ENCODE measurements at regions not wholly inside any gene's neighbourhood (a gene's known extent, or its start where the extent isn't known, plus 50 kb on each side); places are given as distances from the start of the nearest gene placed in this dataset.

DNA sequence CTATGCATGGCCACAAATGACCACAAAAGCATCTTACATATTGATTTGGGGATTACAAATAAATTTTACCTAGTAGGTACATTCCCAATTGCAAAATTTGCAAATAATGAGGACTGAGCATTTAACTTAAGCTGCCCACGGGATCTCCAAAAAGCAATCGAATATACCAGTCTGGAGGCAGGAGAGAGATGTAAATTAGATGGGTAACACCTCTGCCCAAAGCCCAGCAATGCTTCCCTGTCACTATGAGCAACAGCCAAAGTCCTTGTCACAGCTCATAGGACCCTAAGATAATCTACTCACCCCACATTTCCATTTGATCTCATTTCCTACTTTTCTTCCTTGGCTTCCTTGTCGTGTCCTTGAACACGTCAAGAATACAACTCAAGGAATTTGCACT lies 172.2 kb downstream of the SUCLG1 start:
- Histone ChIP-seq H3K27ac (ENCODE audit: low read length) (no peak overlapping the region), H3K4me1 (ENCODE audit: control insufficient read depth in 1 of 2, insufficient read depth in 2 of 2, low read length in 2 of 2) (no peaks in the 10 kb centered on the region), H3K4me3 (ENCODE audit: low read depth in 1 of 2, low read length in 2 of 2) (no peak overlapping the region), H3K9me3 (ENCODE audit: control insufficient read depth in 1 of 2, low read length in 2 of 2) (no peaks in the 10 kb centered on the region), H3K27me3 (ENCODE audit: low read depth, low read length) (no peaks in the 10 kb centered on the region), H3K36me3 (ENCODE audit: control insufficient read depth in 1 of 2, insufficient read depth in 2 of 2, low read length in 2 of 2) (no peaks in the 10 kb centered on the region)

DNA sequence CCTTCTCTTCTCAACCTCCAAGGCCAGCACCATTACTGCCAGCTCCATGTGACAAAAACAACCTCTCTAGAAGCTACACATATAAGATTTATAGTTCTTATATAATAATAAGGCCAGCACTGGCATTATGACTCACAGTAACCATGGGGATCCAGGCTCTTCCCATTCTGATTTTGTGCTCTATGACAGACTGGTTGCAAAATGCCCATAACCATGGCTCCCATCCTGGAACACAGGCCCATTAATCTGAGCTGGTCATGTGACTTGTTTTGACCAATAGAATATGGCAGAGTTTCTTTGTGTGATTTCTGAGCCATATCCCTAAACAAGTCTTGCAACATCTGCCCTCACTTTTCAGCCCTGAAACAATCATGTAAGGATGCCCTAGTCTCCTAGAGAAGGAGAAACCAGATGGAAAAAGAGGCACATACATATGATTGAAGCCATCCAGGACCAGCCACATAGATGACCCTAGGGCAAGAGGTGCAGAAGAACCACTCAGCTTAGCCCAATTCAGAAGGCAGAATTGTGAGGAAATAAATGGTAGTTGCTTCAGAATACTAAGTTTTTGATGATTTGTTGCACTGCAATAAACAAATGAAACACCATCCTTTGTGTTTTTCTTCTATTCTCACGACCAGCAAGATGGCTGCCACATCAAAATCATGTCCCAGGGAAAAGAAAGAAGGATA lies 173.9 kb downstream of the SUCLG1 start:
- Histone ChIP-seq H3K27me3 (ENCODE audit: low read depth, low read length) (no peaks in the 10 kb centered on the region), H3K9me3 (ENCODE audit: control insufficient read depth in 1 of 2, low read length in 2 of 2) (no peaks in the 10 kb centered on the region), H3K27ac (ENCODE audit: low read length) (no peak overlapping the region), H3K4me3 (ENCODE audit: low read depth in 1 of 2, low read length in 2 of 2) (no peak overlapping the region), H3K4me1 (ENCODE audit: control insufficient read depth in 1 of 2, insufficient read depth in 2 of 2, low read length in 2 of 2) (no peaks in the 10 kb centered on the region), H3K36me3 (ENCODE audit: control insufficient read depth in 1 of 2, insufficient read depth in 2 of 2, low read length in 2 of 2) (no peaks in the 10 kb centered on the region)

DNA sequence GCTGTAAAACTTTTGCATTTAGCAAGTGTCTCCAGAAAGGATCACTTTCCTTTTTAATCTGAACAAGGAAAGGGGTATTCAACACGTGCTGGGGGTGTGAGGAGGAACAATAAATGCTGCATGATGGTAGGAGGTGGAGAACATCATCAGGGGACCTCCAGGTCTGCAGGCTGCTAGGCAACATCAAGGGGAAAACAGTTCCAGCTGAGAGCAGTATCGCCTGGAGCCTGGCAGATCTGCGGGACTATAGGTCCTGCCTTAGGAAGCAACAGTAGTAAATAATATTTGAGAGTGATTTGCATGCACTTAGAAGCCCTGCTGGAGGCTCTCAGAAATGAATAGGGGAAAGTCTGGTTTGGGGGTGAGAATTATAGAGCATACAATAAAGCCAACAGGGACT lies 175.6 kb downstream of the SUCLG1 start:
- no peaks in the 10 kb centered on the region for H3K27me3 ChIP-seq (ENCODE audit: low read depth, low read length)
- H3K4me3 ChIP-seq (ENCODE audit: low read depth in 1 of 2, low read length in 2 of 2), result no peak overlapping the region
- no peak overlapping the region for H3K27ac ChIP-seq (ENCODE audit: low read length)
- H3K36me3 ChIP-seq (ENCODE audit: control insufficient read depth in 1 of 2, insufficient read depth in 2 of 2, low read length in 2 of 2), result no peaks in the 10 kb centered on the region
- no peaks in the 10 kb centered on the region for H3K9me3 ChIP-seq (ENCODE audit: control insufficient read depth in 1 of 2, low read length in 2 of 2)
- H3K4me1 ChIP-seq (ENCODE audit: control insufficient read depth in 1 of 2, insufficient read depth in 2 of 2, low read length in 2 of 2), result no peaks in the 10 kb centered on the region

DNA sequence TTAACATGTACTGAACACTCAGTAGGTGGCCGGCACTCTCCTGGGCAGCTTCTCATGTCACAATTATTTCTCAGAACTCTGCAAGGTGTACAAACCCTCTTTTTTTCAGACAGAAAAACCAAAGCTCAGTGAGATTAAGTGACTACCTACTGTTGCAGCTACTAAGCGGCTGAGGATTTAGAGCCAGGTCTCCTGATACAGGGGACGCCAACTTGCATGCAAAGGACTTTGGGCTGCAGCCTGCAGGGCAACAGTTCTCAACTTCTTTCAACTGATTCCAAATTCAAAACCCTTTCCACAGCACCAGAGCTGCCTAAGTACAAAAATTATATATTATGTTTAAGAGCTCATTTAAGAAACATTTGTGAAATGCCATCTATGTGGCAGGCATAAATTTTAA lies 177.6 kb downstream of the SUCLG1 start:
- H3K36me3 ChIP-seq (ENCODE audit: control insufficient read depth in 1 of 2, insufficient read depth in 2 of 2, low read length in 2 of 2), result no peaks in the 10 kb centered on the region
- H3K4me3 ChIP-seq (ENCODE audit: low read depth in 1 of 2, low read length in 2 of 2), result no peak overlapping the region
- H3K27me3 ChIP-seq (ENCODE audit: low read depth, low read length), result no peaks in the 10 kb centered on the region
- no peak overlapping the region for H3K27ac ChIP-seq (ENCODE audit: low read length)
- H3K4me1 ChIP-seq (ENCODE audit: control insufficient read depth in 1 of 2, insufficient read depth in 2 of 2, low read length in 2 of 2), result no peaks in the 10 kb centered on the region
- H3K9me3 ChIP-seq (ENCODE audit: control insufficient read depth in 1 of 2, low read length in 2 of 2), result no peaks in the 10 kb centered on the region

DNA sequence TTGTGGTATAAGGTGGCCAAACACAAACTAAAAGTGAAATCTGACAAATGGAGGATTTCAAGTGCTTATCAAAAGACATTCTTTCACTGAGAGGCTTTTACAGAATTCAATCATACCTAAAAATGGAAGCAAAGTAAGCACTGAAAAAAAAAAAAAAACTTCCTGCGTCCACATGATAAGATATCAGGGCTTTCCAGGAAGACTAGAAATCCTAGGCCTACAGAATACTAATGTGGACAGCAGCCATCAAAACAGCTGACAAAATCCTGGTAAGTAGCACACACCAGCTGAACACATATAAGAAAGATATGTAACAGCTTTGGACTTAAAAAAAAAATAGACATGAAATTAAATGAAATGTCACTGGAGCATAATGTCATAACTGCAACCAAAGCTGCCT lies 178.2 kb downstream of the SUCLG1 start:
- no peaks in the 10 kb centered on the region for H3K27me3 ChIP-seq (ENCODE audit: low read depth, low read length)
- H3K9me3 ChIP-seq (ENCODE audit: control insufficient read depth in 1 of 2, low read length in 2 of 2), result no peaks in the 10 kb centered on the region
- H3K27ac ChIP-seq (ENCODE audit: low read length), result no peak overlapping the region
- H3K4me3 ChIP-seq (ENCODE audit: low read depth in 1 of 2, low read length in 2 of 2), result no peak overlapping the region
- no peaks in the 10 kb centered on the region for H3K4me1 ChIP-seq (ENCODE audit: control insufficient read depth in 1 of 2, insufficient read depth in 2 of 2, low read length in 2 of 2)
- no peaks in the 10 kb centered on the region for H3K36me3 ChIP-seq (ENCODE audit: control insufficient read depth in 1 of 2, insufficient read depth in 2 of 2, low read length in 2 of 2)

- H3K9me3 ChIP-seq (ENCODE audit: control insufficient read depth in 1 of 2, low read length in 2 of 2), result no peaks in the 10 kb centered on the region
- no peak overlapping the region for H3K27ac ChIP-seq (ENCODE audit: low read length)
- no peaks in the 10 kb centered on the region for H3K4me1 ChIP-seq (ENCODE audit: control insufficient read depth in 1 of 2, insufficient read depth in 2 of 2, low read length in 2 of 2)
- H3K4me3 ChIP-seq (ENCODE audit: low read depth in 1 of 2, low read length in 2 of 2), result no peak overlapping the region
- H3K36me3 ChIP-seq (ENCODE audit: control insufficient read depth in 1 of 2, insufficient read depth in 2 of 2, low read length in 2 of 2), result no peaks in the 10 kb centered on the region
- no peaks in the 10 kb centered on the region for H3K27me3 ChIP-seq (ENCODE audit: low read depth, low read length)
Observed at GRCh38 chr2:84278386-84278785, 180.7 kb downstream of the SUCLG1 start.

DNA sequence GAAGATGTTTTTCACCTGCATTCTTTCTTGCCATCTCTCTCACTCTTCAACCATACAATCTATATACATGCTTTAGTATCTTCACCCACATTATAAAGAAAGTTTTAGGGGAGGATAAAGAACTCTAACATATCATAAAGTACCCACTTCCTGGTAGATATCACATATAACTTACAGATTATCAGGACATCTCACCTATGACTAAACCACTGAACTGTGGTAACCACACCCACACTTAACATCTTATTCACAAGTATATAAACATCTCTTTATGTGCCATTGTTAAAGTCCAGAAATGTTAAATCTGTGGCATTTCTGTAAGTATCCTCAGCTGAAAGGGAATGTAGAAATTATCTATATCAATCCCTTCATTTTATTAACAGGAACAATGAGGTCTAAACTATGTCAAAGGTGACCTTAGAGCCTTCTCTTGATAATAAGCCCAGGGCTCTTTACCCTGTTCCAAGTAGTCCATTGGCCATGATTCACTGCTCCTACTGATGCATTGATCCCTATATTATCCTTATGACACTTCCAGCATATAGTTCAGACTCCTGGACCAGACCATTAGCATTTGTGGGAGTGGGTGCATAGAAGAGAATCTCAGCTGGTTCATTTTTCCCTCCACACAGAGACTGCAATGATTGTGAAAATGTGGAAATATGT lies 182.4 kb downstream of the SUCLG1 start:
- Histone ChIP-seq H3K9me3 (ENCODE audit: control insufficient read depth in 1 of 2, low read length in 2 of 2) (no peaks in the 10 kb centered on the region), H3K36me3 (ENCODE audit: control insufficient read depth in 1 of 2, insufficient read depth in 2 of 2, low read length in 2 of 2) (no peaks in the 10 kb centered on the region), H3K4me3 (ENCODE audit: low read depth in 1 of 2, low read length in 2 of 2) (no peak overlapping the region), H3K4me1 (ENCODE audit: control insufficient read depth in 1 of 2, insufficient read depth in 2 of 2, low read length in 2 of 2) (no peaks in the 10 kb centered on the region), H3K27me3 (ENCODE audit: low read depth, low read length) (no peaks in the 10 kb centered on the region), H3K27ac (ENCODE audit: low read length) (no peak overlapping the region)

DNA sequence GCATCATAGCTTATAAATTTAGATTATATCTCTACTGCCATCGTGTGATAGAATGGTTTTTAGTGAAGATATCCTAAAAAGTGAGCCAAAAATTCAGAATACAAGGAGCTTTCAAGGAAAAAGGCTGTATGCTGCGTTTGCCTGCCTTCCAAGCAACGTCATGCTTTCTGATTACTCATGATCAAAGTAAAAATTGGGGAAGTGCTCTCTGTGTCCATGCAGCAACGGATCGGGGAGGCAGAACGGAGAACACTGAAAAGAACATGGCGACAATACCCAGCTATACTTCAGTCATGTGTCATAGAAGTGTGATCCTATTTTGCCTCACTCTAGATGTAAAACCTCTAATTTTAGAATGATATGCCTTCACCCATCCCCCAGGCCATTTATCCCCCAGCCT lies 185.7 kb downstream of the SUCLG1 start:
- Histone ChIP-seq H3K9me3 (ENCODE audit: control insufficient read depth in 1 of 2, low read length in 2 of 2) (no peaks in the 10 kb centered on the region), H3K27me3 (ENCODE audit: low read depth, low read length) (no peaks in the 10 kb centered on the region), H3K27ac (ENCODE audit: low read length) (no peak overlapping the region), H3K4me1 (ENCODE audit: control insufficient read depth in 1 of 2, insufficient read depth in 2 of 2, low read length in 2 of 2) (no peaks in the 10 kb centered on the region), H3K4me3 (ENCODE audit: low read depth in 1 of 2, low read length in 2 of 2) (no peak overlapping the region), H3K36me3 (ENCODE audit: control insufficient read depth in 1 of 2, insufficient read depth in 2 of 2, low read length in 2 of 2) (no peaks in the 10 kb centered on the region)

DNA sequence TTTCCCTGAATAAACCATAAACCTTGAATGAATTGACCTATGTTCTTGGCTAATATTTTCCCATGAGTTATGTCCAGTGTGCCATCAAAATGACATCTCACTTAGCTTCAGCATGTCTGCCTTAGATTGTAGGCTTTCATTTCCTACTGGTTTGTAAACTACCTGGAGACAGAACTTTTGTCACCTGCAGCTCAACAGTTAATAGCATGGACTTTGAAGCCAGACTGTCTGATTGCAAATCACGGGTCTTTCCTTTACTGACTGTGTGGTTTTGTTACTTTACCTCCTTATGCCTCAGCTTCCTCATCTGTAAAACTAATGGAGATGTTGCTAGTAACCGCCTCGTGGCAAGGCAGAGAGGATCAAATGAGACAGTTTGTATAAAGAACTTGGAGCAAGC lies 187.1 kb downstream of the SUCLG1 start:
- Histone ChIP-seq H3K36me3 (ENCODE audit: control insufficient read depth in 1 of 2, insufficient read depth in 2 of 2, low read length in 2 of 2) (no peaks in the 10 kb centered on the region), H3K9me3 (ENCODE audit: control insufficient read depth in 1 of 2, low read length in 2 of 2) (no peaks in the 10 kb centered on the region), H3K27me3 (ENCODE audit: low read depth, low read length) (no peaks in the 10 kb centered on the region), H3K4me3 (ENCODE audit: low read depth in 1 of 2, low read length in 2 of 2) (no peak overlapping the region), H3K27ac (ENCODE audit: low read length) (no peak overlapping the region), H3K4me1 (ENCODE audit: control insufficient read depth in 1 of 2, insufficient read depth in 2 of 2, low read length in 2 of 2) (no peaks in the 10 kb centered on the region)

DNA sequence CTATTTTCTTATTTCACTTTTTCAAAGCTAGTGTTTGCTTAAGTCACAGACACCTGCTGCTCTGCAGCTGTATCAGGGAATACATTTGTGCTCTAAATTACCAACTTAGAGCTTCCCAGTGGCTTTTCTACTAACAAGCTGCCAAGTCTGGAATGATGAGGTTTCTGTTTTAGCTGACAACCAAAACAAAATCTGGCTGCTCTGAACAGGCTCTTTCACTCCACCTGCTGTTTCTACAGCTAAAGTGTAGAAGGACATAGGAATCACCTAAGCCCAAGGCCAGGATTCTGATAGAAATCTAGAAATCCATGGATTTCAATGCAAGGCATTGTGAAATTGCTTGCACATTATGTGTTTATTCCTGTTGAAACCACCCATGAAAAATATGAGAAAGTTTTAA lies 201.2 kb downstream of the SUCLG1 start:
- Histone ChIP-seq H3K27ac (ENCODE audit: low read length) (no peak overlapping the region), H3K9me3 (ENCODE audit: control insufficient read depth in 1 of 2, low read length in 2 of 2) (peaks cover 0 to 7% of the 10 kb centered on the region in 2 donors), H3K27me3 (ENCODE audit: low read depth, low read length) (no peaks in the 10 kb centered on the region)

GRCh38 chr2:84251651-84252302 lies 207.3 kb downstream of the SUCLG1 start:
- no peaks in the 10 kb centered on the region for H3K27me3 ChIP-seq (ENCODE audit: low read depth, low read length)
- H3K4me3 ChIP-seq (ENCODE audit: low read depth in 1 of 2, low read length in 2 of 2), result no peak overlapping the region
- no peaks in the 10 kb centered on the region for H3K4me1 ChIP-seq (ENCODE audit: control insufficient read depth in 1 of 2, insufficient read depth in 2 of 2, low read length in 2 of 2)
- H3K9me3 ChIP-seq (ENCODE audit: control insufficient read depth in 1 of 2, low read length in 2 of 2), result no peaks in the 10 kb centered on the region
- no peaks in the 10 kb centered on the region for H3K36me3 ChIP-seq (ENCODE audit: control insufficient read depth in 1 of 2, insufficient read depth in 2 of 2, low read length in 2 of 2)
- no peak overlapping the region for H3K27ac ChIP-seq (ENCODE audit: low read length)

More for the DNA sequence above, 201.2 kb downstream of the SUCLG1 start:
- Histone ChIP-seq H3K4me3 (ENCODE audit: low read depth in 1 of 2, low read length in 2 of 2) (no peak overlapping the region), H3K4me1 (ENCODE audit: control insufficient read depth in 1 of 2, insufficient read depth in 2 of 2, low read length in 2 of 2) (no peaks in the 10 kb centered on the region), H3K36me3 (ENCODE audit: control insufficient read depth in 1 of 2, insufficient read depth in 2 of 2, low read length in 2 of 2) (no peaks in the 10 kb centered on the region)

Data from muscle layer of duodenum (tissue), 2 donors.